Fibroblast of lung (primary cell): ENCODE measurements at regions not wholly inside any gene's neighbourhood (a gene's known extent, or its start where the extent isn't known, plus 50 kb on each side); places are given as distances from the start of the nearest gene placed in this dataset.

Experiments
- DNase-seq, 2 donors: peaks; one replicate each; pipeline versions ENCODE4 v3.0.0 to v3.0.0-alpha.2; 2010; ENCODE audit warnings: low read depth in 2 of 2
- H2AFZ ChIP-seq: 2 replicates; pipeline ENCODE4 v1.5.1; 2012; ENCODE audit warnings: low read length, control low read depth, inconsistent platforms
- H3K27ac ChIP-seq: 2 replicates; pipeline ENCODE4 v1.5.1; 2011; ENCODE audit warnings: low read length, control low read depth; ENCODE audit not compliant: insufficient read depth
- H3K27me3 ChIP-seq: 2 replicates; pipeline ENCODE4 v1.5.1; 2011; ENCODE audit warnings: mild to moderate bottlenecking, low read length; ENCODE audit not compliant: control insufficient read depth, insufficient read depth
- H3K36me3 ChIP-seq: 2 replicates; pipeline ENCODE4 v1.5.1; 2011; ENCODE audit warnings: low read length; ENCODE audit not compliant: control insufficient read depth, insufficient read depth
- H3K4me1 ChIP-seq: 2 replicates; pipeline ENCODE4 v1.5.1; 2011; ENCODE audit warnings: low read length; ENCODE audit not compliant: control insufficient read depth, insufficient read depth; ENCODE audit errors: extremely low read depth
- H3K4me2 ChIP-seq: 2 replicates; pipeline ENCODE4 v1.5.1; 2011; ENCODE audit warnings: low read length, control low read depth; ENCODE audit not compliant: insufficient read depth; ENCODE audit errors: extremely low read depth
- H3K4me3 ChIP-seq, 4 experiments: fragments of 200-600 bp in 1 of 4; sonication (generic) in 1 of 4; replicated peaks in 1 of 4; 2 replicates each; pipeline ENCODE4 v1.5.1; 2011 to 2016; ENCODE audit warnings: low read length in 4 of 4, low read depth in 3 of 4, mild to moderate bottlenecking in 3 of 4, control low read depth in 2 of 4, inconsistent platforms in 1 of 4, mixed read lengths in 1 of 4; ENCODE audit not compliant: insufficient read depth in 1 of 4; ENCODE audit errors: control extremely low read depth in 1 of 4
- H3K79me2 ChIP-seq: 2 replicates; pipeline ENCODE4 v1.5.1; 2012; ENCODE audit warnings: mild to moderate bottlenecking, low read length, inconsistent platforms; ENCODE audit not compliant: control insufficient read depth, insufficient read depth
- H3K9ac ChIP-seq: 2 replicates; pipeline ENCODE4 v1.5.1; 2011; ENCODE audit warnings: mild to moderate bottlenecking, low read length, control low read depth; ENCODE audit not compliant: insufficient read depth
- H3K9me3 ChIP-seq: 2 replicates; pipeline ENCODE4 v1.5.1; 2012; ENCODE audit warnings: low read depth, low read length; ENCODE audit not compliant: control insufficient read depth, insufficient read depth
- H4K20me1 ChIP-seq: 2 replicates; pipeline ENCODE4 v1.5.1; 2011; ENCODE audit warnings: low read length; ENCODE audit not compliant: control insufficient read depth, insufficient read depth; ENCODE audit errors: extremely low read depth
- CTCF ChIP-seq, 2 donors: IDR thresholded peaks in 1 of 2; conservative IDR thresholded peaks in 1 of 2; 1 replicate in 1 of 2; 2 replicates in 1 of 2; pipeline ENCODE4 v1.5.1; 2011 to 2012; ENCODE audit warnings: low read length in 2 of 2, control low read depth in 1 of 2, inconsistent platforms in 1 of 2, low read depth in 1 of 2, mild to moderate bottlenecking in 1 of 2
- EZH2 ChIP-seq: IDR thresholded peaks from 2 replicates; pipeline ENCODE4 v1.5.1; 2012; ENCODE audit warnings: low read length, control low read depth, mild to moderate bottlenecking; ENCODE audit errors: missing control alignments

DNA sequence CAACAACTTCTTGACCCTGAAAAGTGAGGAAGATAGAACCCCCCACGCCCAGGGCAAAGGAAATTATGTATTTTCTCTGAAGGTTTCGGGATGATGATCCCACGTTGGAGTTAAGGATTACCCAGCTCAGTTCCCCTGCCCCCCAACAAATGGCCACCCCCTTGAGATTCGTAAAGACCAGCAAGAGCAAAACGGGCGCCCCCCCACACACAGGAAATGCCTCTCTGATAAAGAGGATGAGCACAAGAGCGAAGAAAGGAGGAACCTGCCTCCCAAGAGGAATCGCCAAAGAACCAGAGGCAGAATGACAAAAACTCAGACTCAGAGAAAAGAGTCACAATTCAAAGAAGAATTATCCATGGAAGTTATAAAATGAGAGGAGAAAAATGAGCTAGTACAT lies 576.9 kb downstream of the MATN1 start:
- TF ChIP-seq EZH2 = no peak
- no peak for TF ChIP-seq CTCF (conservative IDR thresholded peaks at IDR 0.05 in 1 of 2, IDR thresholded peaks at IDR 0.05 in 1 of 2; ENCODE audit: low read depth in 1 of 2, low read length in 2 of 2)
- no peak for DNase-seq
- no peak overlapping the region for H3K4me2 ChIP-seq
- no peaks in the 10 kb centered on the region for H3K36me3 ChIP-seq
- no peak overlapping the region for H3K9ac ChIP-seq
- H4K20me1 ChIP-seq = no peaks in the 10 kb centered on the region
- H3K4me1 ChIP-seq = no peaks in the 10 kb centered on the region
- H3K27me3 ChIP-seq = no peaks in the 10 kb centered on the region
- no peaks in the 10 kb centered on the region for H3K9me3 ChIP-seq
- no peaks in the 10 kb centered on the region for H3K79me2 ChIP-seq
- no peak overlapping the region for H3K4me3 ChIP-seq
- H2AFZ ChIP-seq = no peak overlapping the region
- H3K27ac ChIP-seq = no peak overlapping the region

GRCh38 chr1:30145723-30146303 lies 577.6 kb downstream of the MATN1 start:
- H3K27ac ChIP-seq = no peak overlapping the region
- no peak overlapping the region for H2AFZ ChIP-seq
- H3K27me3 ChIP-seq = no peaks in the 10 kb centered on the region
- H3K9me3 ChIP-seq = no peaks in the 10 kb centered on the region
- H3K4me2 ChIP-seq = no peak overlapping the region
- no peak for TF ChIP-seq CTCF (conservative IDR thresholded peaks at IDR 0.05 in 1 of 2, IDR thresholded peaks at IDR 0.05 in 1 of 2; ENCODE audit: low read depth in 1 of 2, low read length in 2 of 2)
- no peak for TF ChIP-seq EZH2
- H3K36me3 ChIP-seq = no peaks in the 10 kb centered on the region
- H3K4me1 ChIP-seq = no peaks in the 10 kb centered on the region
- H3K4me3 ChIP-seq = no peak overlapping the region
- H3K79me2 ChIP-seq = no peaks in the 10 kb centered on the region
- H4K20me1 ChIP-seq = no peaks in the 10 kb centered on the region
- DNase-seq = no peak
- H3K9ac ChIP-seq = no peak overlapping the region

DNA sequence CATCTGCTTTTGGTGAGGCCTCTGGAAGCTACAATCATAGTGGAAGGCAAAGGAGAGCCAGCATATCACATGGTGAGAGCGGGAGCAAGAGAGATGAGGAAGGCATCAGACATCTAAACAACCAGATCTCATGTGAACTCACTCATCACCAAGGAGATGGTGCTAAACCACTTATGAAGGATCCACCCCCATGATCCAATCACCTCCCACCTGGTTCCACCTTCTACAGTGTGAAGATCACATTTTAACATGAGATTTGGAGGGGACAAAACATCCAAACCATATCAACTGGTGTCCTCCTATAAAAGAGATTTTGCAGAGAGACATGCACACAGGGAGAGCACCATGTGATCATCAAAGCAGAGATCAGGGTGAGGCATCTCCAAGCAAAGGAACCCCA lies 578.6 kb downstream of the MATN1 start:
- Histone ChIP-seq H4K20me1 (no peaks in the 10 kb centered on the region), H3K36me3 (no peaks in the 10 kb centered on the region), H3K4me3 (no peak overlapping the region), H3K4me1 (no peaks in the 10 kb centered on the region), H3K4me2 (no peak overlapping the region), H3K9ac (no peak overlapping the region), H3K27me3 (no peaks in the 10 kb centered on the region), H2AFZ (no peak overlapping the region), H3K79me2 (no peaks in the 10 kb centered on the region), H3K27ac (no peak overlapping the region), H3K9me3 (no peaks in the 10 kb centered on the region)
- TF ChIP-seq EZH2 (no peak), CTCF (conservative IDR thresholded peaks at IDR 0.05 in 1 of 2, IDR thresholded peaks at IDR 0.05 in 1 of 2; ENCODE audit: low read depth in 1 of 2, low read length in 2 of 2) (no peak)
- DNase-seq = no peak
